Endothelial cell (in vitro differentiated cells): ENCODE measurements at regions not wholly inside any gene's neighbourhood (a gene's known extent, or its start where the extent isn't known, plus 50 kb on each side); places are given as distances from the start of the nearest gene placed in this dataset.

Experiments used
- DNase-seq: peaks from one replicate; pipeline ENCODE4 v3.0.0; 2021; ENCODE audit warnings: low spot score
- H3K27ac Mint-ChIP-seq: one replicate; pipeline ENCODE4 v1.8.0; 2021; ENCODE audit warnings: mixed read lengths, inconsistent platforms; ENCODE audit not compliant: unreplicated experiment
- H3K27me3 Mint-ChIP-seq: one replicate; pipeline ENCODE4 v1.8.0; 2021; ENCODE audit warnings: mild to moderate bottlenecking, moderate library complexity, mixed read lengths, inconsistent platforms; ENCODE audit not compliant: unreplicated experiment
- H3K36me3 Mint-ChIP-seq: one replicate; pipeline ENCODE4 v1.8.0; 2021; ENCODE audit warnings: mild to moderate bottlenecking, low read depth, mixed read lengths, inconsistent platforms; ENCODE audit not compliant: unreplicated experiment
- H3K4me1 Mint-ChIP-seq: one replicate; pipeline ENCODE4 v1.8.0; 2021; ENCODE audit warnings: mild to moderate bottlenecking, mixed read lengths, inconsistent platforms; ENCODE audit not compliant: unreplicated experiment
- H3K4me3 Mint-ChIP-seq: one replicate; pipeline ENCODE4 v1.8.0; 2021; ENCODE audit warnings: mild to moderate bottlenecking, mixed read lengths, inconsistent platforms; ENCODE audit not compliant: unreplicated experiment
- H3K9me3 Mint-ChIP-seq: one replicate; pipeline ENCODE4 v1.8.0; 2021; ENCODE audit warnings: mixed read lengths, inconsistent platforms; ENCODE audit not compliant: unreplicated experiment
- CTCF ChIP-seq: fragments of 200-600 bp; sonication (generic); IDR thresholded peaks from one replicate; pipeline ENCODE4 v1.5.0; 2021; ENCODE audit warnings: antibody characterized with exemption; ENCODE audit not compliant: unreplicated experiment

- H3K9me3 Mint-ChIP-seq = no peaks in the 10 kb centered on the region
- no peak overlapping the region for H3K27ac Mint-ChIP-seq
- no peaks in the 10 kb centered on the region for H3K36me3 Mint-ChIP-seq
Observed at GRCh38 chr15:87142096-87142495, 1062.4 kb downstream of the AGBL1 start.

GRCh38 chr15:87135109-87135508 lies 1055.4 kb downstream of the AGBL1 start:
- no peaks in the 10 kb centered on the region for H3K4me1 Mint-ChIP-seq
- H3K4me3 Mint-ChIP-seq = no peak overlapping the region
- H3K9me3 Mint-ChIP-seq = no peaks in the 10 kb centered on the region
- H3K27me3 Mint-ChIP-seq = no peaks in the 10 kb centered on the region
- no peak for DNase-seq
- H3K36me3 Mint-ChIP-seq = no peaks in the 10 kb centered on the region
- H3K27ac Mint-ChIP-seq = no peak overlapping the region
- TF ChIP-seq CTCF = no peak

More at GRCh38 chr15:87142096-87142495, 1062.4 kb downstream of the AGBL1 start:
- Mint-ChIP-seq H3K4me1 (no peaks in the 10 kb centered on the region), H3K27me3 (no peaks in the 10 kb centered on the region), H3K4me3 (no peak overlapping the region)
- no peak for DNase-seq
- no peak for TF ChIP-seq CTCF

- no peaks in the 10 kb centered on the region for H3K27me3 Mint-ChIP-seq
- no peak overlapping the region for H3K4me3 Mint-ChIP-seq
- TF ChIP-seq CTCF = no peak
- no peak overlapping the region for H3K27ac Mint-ChIP-seq
- no peaks in the 10 kb centered on the region for H3K9me3 Mint-ChIP-seq
- no peaks in the 10 kb centered on the region for H3K4me1 Mint-ChIP-seq
- DNase-seq = no peak
- no peaks in the 10 kb centered on the region for H3K36me3 Mint-ChIP-seq
Observed at GRCh38 chr15:87133704-87134103, 1054.0 kb downstream of the AGBL1 start.

GRCh38 chr15:87131067-87131466 lies 1051.4 kb downstream of the AGBL1 start:
- Mint-ChIP-seq H3K27ac (no peak overlapping the region), H3K9me3 (no peaks in the 10 kb centered on the region), H3K36me3 (no peaks in the 10 kb centered on the region), H3K4me1 (no peaks in the 10 kb centered on the region), H3K27me3 (no peaks in the 10 kb centered on the region), H3K4me3 (no peak overlapping the region)
- TF ChIP-seq CTCF = no peak
- DNase-seq = no peak

GRCh38 chr15:87129916-87130315 lies 1050.2 kb downstream of the AGBL1 start:
- no peak for TF ChIP-seq CTCF
- H3K4me3 Mint-ChIP-seq = no peak overlapping the region
- no peaks in the 10 kb centered on the region for H3K9me3 Mint-ChIP-seq
- no peaks in the 10 kb centered on the region for H3K4me1 Mint-ChIP-seq
- no peak overlapping the region for H3K27ac Mint-ChIP-seq
- DNase-seq = no peak
- H3K36me3 Mint-ChIP-seq = no peaks in the 10 kb centered on the region
- H3K27me3 Mint-ChIP-seq = no peaks in the 10 kb centered on the region
